GM11168 (cell line): ENCODE measurements at regions not wholly inside any gene's neighbourhood (a gene's known extent, or its start where the extent isn't known, plus 50 kb on each side); places are given as distances from the start of the nearest gene placed in this dataset.

Source experiments
- in situ Hi-C: fragments of 300-500 bp; cut with MboI; formaldehyde crosslinking; loops from one replicate; pipeline ENCODE4 v1.12.0; 2022; ENCODE audit warnings: low sequenced_read_pairs; ENCODE audit not compliant: unreplicated experiment

- in situ Hi-C loops, result no loop called here
Measured at GRCh38 chr2:120849278-120849677, 113.6 kb downstream of the GLI2 start.

DNA sequence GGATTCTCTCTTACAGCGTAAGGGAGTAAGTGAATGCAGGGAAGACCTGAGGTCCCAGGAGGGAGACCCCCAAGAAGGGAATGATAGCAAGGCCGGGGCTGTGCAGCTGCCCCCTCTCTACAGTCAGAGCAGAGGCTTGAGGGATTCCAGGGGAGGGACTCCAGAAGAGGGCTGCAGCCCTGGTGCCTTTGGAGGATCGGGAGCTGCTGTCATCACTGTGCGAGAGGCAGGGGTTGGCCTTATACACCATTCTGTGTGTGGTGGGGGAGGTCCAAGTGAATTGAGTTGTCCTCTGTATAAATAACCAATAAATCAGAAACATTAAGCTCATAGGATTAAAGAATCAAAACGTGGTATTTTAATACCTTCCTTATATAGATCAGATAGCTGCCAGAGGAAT lies 114.9 kb downstream of the GLI2 start:
- in situ Hi-C loops, result no loop called here

DNA sequence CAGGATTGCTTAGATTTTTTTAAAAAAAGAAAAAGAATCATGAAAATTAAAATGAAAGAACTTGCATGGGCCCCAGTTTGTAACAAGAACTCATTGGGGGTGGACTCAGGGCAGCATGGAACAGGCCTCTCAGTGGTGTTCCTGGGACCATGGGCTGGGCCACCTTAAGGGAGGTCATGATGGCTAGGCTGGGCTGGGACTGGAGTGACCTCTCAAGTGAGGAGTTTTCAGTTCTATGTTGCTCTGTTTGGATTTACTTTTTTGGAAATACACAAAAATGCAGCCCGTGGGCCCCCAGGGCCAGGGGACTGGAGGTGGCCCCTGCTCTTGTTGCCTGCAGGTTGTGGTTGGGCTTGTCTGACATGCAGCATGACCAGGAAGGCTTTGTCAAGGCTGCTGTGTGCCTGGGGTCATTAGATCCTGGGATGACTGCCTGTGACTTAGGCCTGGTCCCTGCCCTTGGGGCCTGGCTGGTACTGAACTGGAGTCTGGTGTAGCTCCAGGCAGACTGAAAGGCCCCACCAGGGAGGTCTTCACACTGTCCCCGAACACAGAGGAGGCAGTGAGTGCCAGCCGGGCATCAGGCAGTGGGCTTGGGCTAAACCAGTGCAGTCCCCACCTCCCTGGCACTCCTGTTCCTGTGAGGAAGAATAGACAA lies 115.6 kb downstream of the GLI2 start:
- in situ Hi-C loops, result no loop called here

DNA sequence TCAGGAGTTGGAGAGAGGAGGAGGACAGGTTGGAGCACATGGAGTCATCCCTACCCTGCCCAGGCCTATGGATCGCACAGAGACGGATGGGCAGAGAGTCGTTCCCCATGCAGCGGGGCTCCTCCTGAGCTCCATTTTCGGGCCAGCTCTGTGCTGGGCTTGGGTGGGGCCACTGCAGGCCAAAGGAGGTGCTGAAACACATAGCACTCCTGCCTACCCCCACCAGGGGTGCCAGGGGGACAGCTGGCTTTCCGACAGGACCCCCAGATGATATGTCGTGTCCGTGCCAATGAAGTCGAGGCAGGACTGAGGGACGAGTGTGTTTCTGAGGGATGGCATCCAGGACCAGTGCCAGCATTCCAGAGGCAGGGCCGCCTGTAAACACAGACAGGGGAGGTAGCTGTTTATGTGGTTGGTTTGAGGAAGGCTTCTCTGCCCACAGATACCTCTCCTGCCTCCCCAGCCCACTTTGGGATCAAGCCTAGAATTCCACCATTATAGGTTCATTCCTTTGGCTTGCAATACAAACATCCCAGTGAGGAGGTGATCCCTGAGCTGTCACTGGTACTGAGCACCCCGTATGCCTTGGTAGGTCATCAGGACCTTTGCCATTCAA lies 116.6 kb downstream of the GLI2 start:
- in situ Hi-C loops, result no loop called here

- in situ Hi-C loops, result no loop called here
Measured at GRCh38 chr2:120853306-120854013, 117.8 kb downstream of the GLI2 start.

DNA sequence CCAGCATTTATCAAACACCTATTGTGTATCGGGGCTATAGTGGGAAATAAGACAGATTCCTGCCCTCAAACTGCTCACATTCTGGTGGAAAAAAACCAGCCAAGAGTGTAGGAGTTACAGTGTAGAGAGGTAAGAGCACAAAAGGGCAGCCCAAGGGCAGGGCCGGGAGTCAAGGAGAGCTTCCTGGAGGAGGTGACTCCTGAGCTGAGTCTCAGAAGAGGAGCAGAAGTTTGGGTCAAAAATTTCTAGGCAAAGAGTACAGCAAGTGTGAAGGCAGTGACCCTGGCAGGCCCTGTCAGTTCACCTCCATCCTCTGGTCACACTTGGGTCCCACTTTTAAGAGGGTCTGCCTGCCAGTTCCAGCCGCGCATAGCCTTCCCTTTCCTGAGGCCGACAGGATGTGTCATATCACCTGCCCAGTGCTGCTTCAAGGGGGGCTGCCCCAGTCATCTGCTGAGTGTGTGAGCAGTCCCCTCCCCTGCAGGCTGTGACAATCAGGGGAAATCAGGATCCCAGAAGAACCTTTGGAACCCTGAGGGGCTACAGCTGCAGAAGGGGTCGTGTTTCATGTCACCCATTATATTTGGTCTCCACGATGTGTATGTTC lies 118.4 kb downstream of the GLI2 start:
- in situ Hi-C loops, result no loop called here

- in situ Hi-C loops, result no loop called here
Measured at GRCh38 chr2:120854766-120855530, 119.3 kb downstream of the GLI2 start.

GRCh38 chr2:120855855-120856405 lies 120.3 kb downstream of the GLI2 start:
- in situ Hi-C loops, result no loop called here

- in situ Hi-C loops, result no loop called here
Measured at GRCh38 chr2:120856421-120856862, 120.8 kb downstream of the GLI2 start.

- in situ Hi-C loops, result no loop called here
Measured at GRCh38 chr2:120857422-120857821, 121.8 kb downstream of the GLI2 start.

DNA sequence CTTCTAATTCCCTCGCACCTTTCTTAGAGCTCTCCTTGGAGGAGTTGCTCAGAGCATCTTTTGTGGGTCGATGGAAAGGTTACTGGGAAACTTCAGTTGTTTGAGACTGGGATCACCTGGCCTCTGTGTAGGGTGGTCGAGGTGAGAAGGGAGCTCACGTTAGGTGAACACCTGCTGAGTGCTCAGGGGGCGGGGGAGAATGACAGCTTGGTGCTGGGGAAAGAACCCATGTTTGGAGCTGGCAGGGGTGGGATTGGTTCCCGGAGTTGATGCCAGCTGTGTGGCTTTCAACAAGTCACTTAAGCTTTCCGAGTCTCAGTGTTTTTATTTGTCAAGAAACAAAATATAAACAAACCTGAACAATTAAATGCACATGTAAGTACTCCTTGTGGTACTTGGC lies 122.3 kb downstream of the GLI2 start:
- in situ Hi-C loops, result no loop called here

DNA sequence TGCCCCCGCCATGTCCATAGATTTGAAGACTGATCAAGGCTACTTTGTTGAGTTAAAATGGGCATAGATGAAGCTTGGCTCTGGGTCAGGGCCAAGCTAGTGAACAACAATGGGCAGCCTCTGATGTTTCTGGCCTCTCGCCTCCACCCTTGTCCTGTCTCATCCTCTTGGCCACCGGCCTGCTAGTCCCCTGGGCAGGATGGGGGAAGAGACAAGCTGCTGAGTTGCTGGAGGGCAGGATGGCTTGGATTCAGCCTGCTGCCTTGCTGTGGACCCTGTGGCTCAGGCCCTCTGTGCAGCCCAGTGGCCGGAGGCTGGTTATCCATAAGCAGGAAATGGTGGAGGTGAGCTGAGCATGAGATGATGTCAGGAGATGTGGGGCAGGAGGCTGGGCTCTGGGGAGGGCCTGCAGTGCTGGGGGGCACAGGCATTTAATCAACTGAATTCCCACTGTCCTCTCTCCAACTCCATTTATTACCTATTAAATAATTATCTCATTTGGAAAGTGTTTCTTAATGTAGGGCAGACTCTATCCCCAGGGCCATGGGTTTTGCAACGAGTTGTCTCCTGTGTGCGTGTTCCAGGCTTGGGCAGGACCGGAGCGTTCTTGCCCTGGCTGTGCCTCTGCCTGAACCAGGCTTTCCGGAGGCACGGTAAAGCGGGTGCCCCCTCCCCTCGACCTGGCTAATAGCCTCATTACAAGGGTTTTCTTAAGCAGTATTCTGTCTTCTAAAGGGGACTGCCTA lies 122.9 kb downstream of the GLI2 start:
- in situ Hi-C loops, result no loop called here

DNA sequence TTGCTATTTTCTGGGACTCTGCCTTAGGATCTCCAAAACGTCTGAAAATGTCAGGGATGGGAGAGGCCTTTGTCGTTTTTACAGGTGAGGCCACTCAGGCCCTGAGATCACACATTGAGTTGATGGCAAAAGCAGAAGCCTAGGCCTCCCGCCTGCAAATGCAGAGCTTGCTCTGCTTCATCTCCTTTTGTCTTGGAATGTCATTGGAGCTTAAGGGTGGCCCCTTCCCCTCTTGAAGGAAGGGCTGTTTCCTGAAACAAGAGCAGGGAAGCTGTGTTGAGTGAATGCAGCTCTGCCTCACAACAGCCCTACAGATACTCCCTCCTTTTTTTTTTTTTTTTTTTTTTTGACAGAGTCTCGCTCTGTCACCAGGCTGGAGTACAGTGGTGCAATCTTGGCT lies 123.5 kb downstream of the GLI2 start:
- in situ Hi-C loops, result no loop called here

DNA sequence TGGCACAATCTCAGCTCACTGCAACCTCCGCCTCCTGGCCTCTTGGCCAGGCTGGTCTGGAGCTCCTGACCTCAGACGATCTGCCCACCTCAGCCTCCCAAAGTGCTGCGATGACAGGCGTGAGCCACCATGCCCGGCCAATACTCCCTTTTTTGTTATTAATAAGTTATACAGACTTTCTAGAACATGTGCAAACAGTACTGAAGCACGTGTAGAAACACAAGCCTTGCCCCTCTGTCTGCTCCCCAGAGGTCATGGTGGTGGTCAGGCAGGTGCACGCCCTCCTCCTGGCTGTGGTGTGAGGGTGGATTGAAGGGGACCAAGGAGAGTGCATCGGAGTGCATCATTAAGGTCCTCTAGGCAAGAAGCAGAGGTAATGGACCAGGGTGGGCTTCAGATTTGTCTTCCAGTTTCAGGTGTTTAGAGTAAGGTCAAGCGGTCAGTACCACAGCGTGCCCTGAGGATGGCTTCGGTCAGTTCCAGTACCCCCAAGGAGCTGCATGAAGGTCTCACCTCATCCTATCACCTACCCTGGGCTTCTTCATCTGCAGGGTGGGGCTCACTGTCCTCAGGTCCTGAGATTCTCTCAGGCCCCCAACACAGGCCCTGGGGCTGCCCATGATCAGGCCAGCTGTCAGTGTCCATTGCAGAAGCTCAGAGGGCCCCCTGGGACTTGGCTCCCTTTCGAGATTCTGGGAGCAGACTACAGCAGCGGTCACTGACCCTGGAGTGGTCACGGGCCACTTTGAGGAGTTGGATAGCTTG lies 124.3 kb downstream of the GLI2 start:
- in situ Hi-C loops, result no loop called here

GRCh38 chr2:120860579-120860922 lies 124.9 kb downstream of the GLI2 start:
- in situ Hi-C loops, result no loop called here

GRCh38 chr2:120861191-120861575 lies 125.5 kb downstream of the GLI2 start:
- in situ Hi-C loops, result no loop called here

GRCh38 chr2:120861576-120862191 lies 126.0 kb downstream of the GLI2 start:
- in situ Hi-C loops, result no loop called here
